Peyer's patch (tissue), 4 donors: ENCODE measurements at regions not wholly inside any gene's neighbourhood (a gene's known extent, or its start where the extent isn't known, plus 50 kb on each side); places are given as distances from the start of the nearest gene placed in this dataset.
"Not testable (repeated sequence)": the region's sequence is repeated elsewhere in the genome, so short reads cannot be mapped to it uniquely, and the experiment has no call there.

Experiments
- DNase-seq, 3 donors: peaks; one replicate each; pipeline ENCODE4 v3.0.0-alpha.2; 2017 to 2019
- H3K27ac ChIP-seq, 4 donors: fragments of 200-600 bp; sonication (generic); one replicate each; pipeline ENCODE4 v1.5.1; 2016 to 2019
- H3K27me3 ChIP-seq, 2 donors: fragments of 200-600 bp; sonication (generic); one replicate each; pipeline ENCODE4 v1.5.1; 2019
- H3K36me3 ChIP-seq, 3 donors: fragments of 200-600 bp; sonication (generic); one replicate each; pipeline ENCODE4 v1.5.1; 2016 to 2019
- H3K4me1 ChIP-seq, 4 donors: fragments of 200-600 bp; sonication (generic); one replicate each; pipeline ENCODE4 v1.5.1; 2016 to 2019
- H3K4me3 ChIP-seq, 4 donors: fragments of 200-600 bp; sonication (generic); 1 replicate in 3 of 4; 2 replicates in 1 of 4; pipeline ENCODE4 v1.5.1; 2016 to 2019; ENCODE audit warnings: mild to moderate bottlenecking in 1 of 4
- H3K9me3 ChIP-seq, 4 donors: fragments of 200-600 bp; sonication (generic); one replicate each; pipeline ENCODE4 v1.5.1; 2016 to 2019; ENCODE audit warnings: mild to moderate bottlenecking in 1 of 4
- CTCF ChIP-seq, 6 experiments: fragments of 450-650 bp in 4 of 6; fragments of 200-600 bp in 2 of 6; sonication (generic) in 1 of 6; IDR thresholded peaks; one replicate each; pipeline ENCODE4 v1.5.1; 2017 to 2019; ENCODE audit warnings: antibody characterized with exemption in 6 of 6, mild to moderate bottlenecking in 3 of 6, moderate library complexity in 1 of 6
- POLR2A ChIP-seq, 2 donors: fragments of 450-650 bp; IDR thresholded peaks; one replicate each; pipeline ENCODE4 v1.5.1; 2017; ENCODE audit warnings: antibody characterized with exemption in 2 of 2, mild to moderate bottlenecking in 2 of 2, moderate library complexity in 2 of 2

DNA sequence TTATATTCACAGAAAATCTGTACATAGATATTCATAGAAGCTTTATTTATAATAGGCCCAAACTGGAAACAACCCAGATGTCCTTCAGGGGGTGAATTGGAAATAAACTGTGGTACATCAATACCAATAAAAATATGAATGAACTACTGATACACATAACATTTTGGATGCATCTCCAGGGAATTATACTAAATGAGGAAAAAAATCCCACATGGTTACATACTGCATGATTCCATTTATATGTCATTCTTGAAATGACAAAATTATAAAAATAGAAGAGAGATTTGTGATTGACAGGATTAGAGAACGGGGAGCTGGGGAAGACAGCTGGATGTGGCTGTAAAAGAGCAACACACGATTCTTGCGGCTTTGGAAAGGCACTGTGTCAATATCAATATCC lies 435.0 kb downstream of the TMEM182 start:
- no peak for DNase-seq
- no peak overlapping the region for H3K4me3 ChIP-seq
- H3K4me1 ChIP-seq: no peaks in the 10 kb centered on the region
- H3K27me3 ChIP-seq: no peaks in the 10 kb centered on the region
- no peaks in the 10 kb centered on the region for H3K36me3 ChIP-seq
- H3K27ac ChIP-seq: no peak overlapping the region
- TF ChIP-seq CTCF (IDR thresholded peaks at IDR 0.05): no peak
- TF ChIP-seq POLR2A (IDR thresholded peaks at IDR 0.05): no peak
- peaks cover 0 to 7% (median 0%) of the 10 kb centered on the region in 4 donors for H3K9me3 ChIP-seq

- H3K27me3 ChIP-seq, H3K4me3 ChIP-seq, H3K4me1 ChIP-seq, H3K9me3 ChIP-seq, H3K36me3 ChIP-seq, H3K27ac ChIP-seq, DNase-seq: not testable (repeated sequence)
Observed at GRCh38 chr2:103200774-103201173, 438.9 kb downstream of the TMEM182 start.

DNA sequence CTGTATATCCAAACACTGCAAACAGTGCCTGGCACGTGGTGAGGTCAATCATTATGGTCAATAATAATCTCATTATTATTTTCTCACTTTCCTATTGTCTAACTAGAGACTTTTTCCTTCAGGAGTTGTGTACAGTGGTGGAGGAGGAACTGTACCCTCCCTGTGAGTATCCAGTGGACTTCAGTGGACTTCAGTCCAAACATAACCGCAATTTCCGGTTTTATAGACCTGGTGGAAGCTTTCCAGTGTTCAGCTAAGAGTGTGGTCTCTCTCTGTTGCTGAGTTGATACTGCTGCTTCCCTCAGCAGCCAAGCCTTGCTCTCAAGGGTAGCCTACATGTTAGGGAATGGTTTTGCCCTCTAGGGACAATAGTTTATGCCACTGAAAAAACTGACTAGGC lies 447.1 kb downstream of the TMEM182 start:
- DNase-seq: no peak
- no peaks in the 10 kb centered on the region for H3K27me3 ChIP-seq
- no peaks in the 10 kb centered on the region for H3K36me3 ChIP-seq
- no peak for TF ChIP-seq POLR2A (IDR thresholded peaks at IDR 0.05)
- no peak for TF ChIP-seq CTCF (IDR thresholded peaks at IDR 0.05)
- no peaks in the 10 kb centered on the region for H3K4me1 ChIP-seq
- H3K4me3 ChIP-seq: no peak overlapping the region
- H3K27ac ChIP-seq: no peak overlapping the region
- no peaks in the 10 kb centered on the region for H3K9me3 ChIP-seq

- Histone ChIP-seq H3K27ac (no peak overlapping the region), H3K27me3 (no peaks in the 10 kb centered on the region), H3K4me3 (no peak overlapping the region), H3K4me1 (no peaks in the 10 kb centered on the region), H3K9me3 (no peaks in the 10 kb centered on the region), H3K36me3 (no peaks in the 10 kb centered on the region)
- no peak for DNase-seq
- TF ChIP-seq POLR2A (IDR thresholded peaks at IDR 0.05) (no peak), CTCF (IDR thresholded peaks at IDR 0.05) (no peak)
Observed at GRCh38 chr2:103213028-103213542, 451.3 kb downstream of the TMEM182 start.

DNA sequence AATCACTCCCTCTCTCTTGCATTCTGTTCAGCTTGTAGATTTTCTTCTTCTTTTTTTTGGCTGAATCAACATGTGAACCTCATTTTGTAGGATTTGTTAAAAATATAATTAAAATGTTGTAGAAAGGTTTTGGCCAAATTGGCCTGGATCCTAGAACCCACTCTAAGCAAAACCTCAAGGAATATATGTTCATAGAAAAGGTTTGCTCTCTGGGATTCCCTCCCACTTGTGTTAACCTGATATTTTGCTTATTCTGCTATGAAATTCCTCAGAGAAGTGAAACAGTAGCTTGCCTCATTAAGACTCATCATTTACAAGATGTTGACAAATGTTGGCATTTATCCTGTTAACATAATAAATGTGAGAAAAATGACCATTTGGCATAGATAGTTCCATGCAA lies 456.7 kb downstream of the TMEM182 start:
- Histone ChIP-seq H3K36me3 (no peaks in the 10 kb centered on the region), H3K27ac (no peak overlapping the region), H3K9me3 (no peaks in the 10 kb centered on the region), H3K27me3 (no peaks in the 10 kb centered on the region), H3K4me1 (no peaks in the 10 kb centered on the region), H3K4me3 (no peak overlapping the region)
- DNase-seq: no peak
- no peak for TF ChIP-seq CTCF (IDR thresholded peaks at IDR 0.05)
- TF ChIP-seq POLR2A (IDR thresholded peaks at IDR 0.05): no peak

- DNase-seq: no peak
- TF ChIP-seq CTCF (IDR thresholded peaks at IDR 0.05) (no peak), POLR2A (IDR thresholded peaks at IDR 0.05) (no peak)
- Histone ChIP-seq H3K27me3 (no peaks in the 10 kb centered on the region), H3K36me3 (no peaks in the 10 kb centered on the region), H3K27ac (no peak overlapping the region), H3K9me3 (no peaks in the 10 kb centered on the region), H3K4me3 (no peak overlapping the region), H3K4me1 (no peaks in the 10 kb centered on the region)
Observed at GRCh38 chr2:103219398-103219797, 457.6 kb downstream of the TMEM182 start.
